ENCODE measurements at regions not wholly inside any gene's neighbourhood (a gene's known extent, or its start where the extent isn't known, plus 50 kb on each side); places are given as distances from the start of the nearest gene placed in this dataset.
A peak's percentile ranks its signal among the peaks of the same experiment; 100 is the strongest.

DNA sequence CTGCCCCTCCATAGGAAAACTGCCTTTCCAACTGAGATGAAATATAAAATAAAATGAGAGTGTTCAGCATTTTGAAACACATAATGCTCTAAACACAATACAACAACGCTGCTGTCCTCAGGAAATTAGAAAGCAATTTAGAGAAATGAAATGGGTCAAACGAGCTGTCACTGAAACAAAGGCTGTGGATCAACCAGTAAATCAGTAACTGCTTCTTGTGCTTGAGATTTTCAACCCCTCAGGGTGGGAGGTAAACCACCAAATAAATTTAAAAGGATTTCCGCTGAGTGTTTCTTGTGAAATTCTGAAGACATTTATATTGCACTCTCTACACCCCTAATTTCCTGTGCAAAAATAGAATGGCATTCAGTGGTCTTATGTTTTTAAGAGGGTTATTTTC is 657.1 kb upstream of the SEL1L start:
- no peak for DNase-seq

- DNase-seq: no peak
Measured at GRCh38 chr14:82192387-82192786, 658.7 kb upstream of the SEL1L start.

GRCh38 chr14:82223276-82223675 is 689.6 kb upstream of the SEL1L start:
- DNase-seq: no peak

DNA sequence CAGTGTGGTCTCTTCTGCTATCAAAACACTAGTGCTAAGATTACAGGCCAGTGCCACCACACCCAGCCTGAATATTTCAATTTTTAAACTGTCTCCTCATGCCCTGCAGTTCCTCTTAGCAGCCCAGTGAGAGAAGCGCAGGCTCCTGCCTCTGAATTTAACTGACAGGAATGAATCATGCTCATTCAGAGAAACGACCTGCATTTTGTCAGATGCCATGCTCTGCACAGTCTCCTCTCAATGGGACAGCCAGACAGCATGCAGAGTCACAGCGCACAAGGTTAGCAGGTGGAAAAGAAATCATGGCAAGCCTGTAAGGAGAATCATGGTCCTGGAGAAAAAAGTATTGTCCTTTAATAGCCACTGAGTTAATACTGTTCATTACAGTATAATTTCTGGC is 691.0 kb upstream of the SEL1L start:
- DNase-seq: no peak

- DNase-seq: no peak
Measured at GRCh38 chr14:82230748-82231147, 697.1 kb upstream of the SEL1L start.

DNA sequence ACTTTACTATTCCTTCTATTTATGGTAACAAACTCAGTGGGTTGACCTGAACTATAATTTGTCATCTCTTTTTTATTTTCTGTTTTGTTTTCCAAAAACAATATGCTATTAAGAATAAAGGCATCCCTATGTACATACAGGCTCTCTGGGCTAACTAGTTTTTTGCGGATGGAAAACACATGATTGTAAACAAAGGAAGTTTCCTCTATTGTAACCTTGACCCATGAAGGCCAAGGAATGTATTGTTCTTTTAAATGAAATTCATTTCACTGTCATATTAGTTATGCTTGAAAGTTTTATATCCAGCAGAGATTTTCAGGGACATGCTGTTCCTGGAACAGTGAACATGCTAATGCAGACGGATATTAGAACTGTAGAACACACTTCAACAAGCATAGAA is 705.0 kb upstream of the SEL1L start:
- no peak for DNase-seq

GRCh38 chr14:82239223-82239622 is 705.6 kb upstream of the SEL1L start:
- no peak for DNase-seq

- no peak for DNase-seq
Measured at GRCh38 chr14:82244791-82245190, 711.1 kb upstream of the SEL1L start.

DNA sequence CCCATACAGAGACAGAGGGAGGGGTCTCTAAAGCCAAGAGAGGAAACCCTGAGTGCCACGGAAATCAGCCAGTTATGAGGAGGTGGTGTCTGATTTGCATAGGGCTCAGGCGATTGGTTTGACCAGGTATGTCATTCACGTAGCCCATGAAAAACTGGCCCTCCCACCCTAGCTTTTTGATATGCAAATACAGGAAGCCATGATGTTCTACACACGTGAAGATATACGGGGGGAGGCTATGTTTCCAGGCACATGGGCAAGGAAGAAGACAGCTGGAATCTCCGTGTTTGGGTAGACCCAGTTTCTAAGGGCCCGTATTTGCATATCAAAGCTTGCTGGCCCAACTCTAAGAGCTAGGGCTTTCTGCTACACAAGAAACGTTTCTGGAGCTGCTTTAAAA is 717.8 kb upstream of the SEL1L start:
- DNase-seq: no peak

DNA sequence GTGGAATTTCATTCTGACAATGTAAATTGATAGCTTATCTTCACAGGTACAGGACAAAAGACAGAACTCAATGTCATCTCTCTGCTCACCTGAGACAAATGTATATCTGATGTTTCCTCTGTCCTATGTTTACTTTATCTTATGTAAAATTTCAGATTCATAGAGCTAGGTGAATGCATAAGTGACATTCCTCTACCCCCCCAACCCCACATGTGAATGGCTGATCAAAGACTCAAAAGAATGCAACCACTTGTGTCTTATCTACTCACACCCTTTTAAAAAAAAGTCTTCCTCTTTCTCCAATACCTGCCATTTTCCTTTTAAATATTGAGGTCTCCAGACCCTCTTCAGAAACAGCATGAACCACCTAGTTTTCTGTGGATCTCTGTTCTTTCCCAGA is 736.6 kb upstream of the SEL1L start:
- no peak for DNase-seq

- no peak for DNase-seq
Measured at GRCh38 chr14:82298811-82299210, 765.2 kb upstream of the SEL1L start.

DNA sequence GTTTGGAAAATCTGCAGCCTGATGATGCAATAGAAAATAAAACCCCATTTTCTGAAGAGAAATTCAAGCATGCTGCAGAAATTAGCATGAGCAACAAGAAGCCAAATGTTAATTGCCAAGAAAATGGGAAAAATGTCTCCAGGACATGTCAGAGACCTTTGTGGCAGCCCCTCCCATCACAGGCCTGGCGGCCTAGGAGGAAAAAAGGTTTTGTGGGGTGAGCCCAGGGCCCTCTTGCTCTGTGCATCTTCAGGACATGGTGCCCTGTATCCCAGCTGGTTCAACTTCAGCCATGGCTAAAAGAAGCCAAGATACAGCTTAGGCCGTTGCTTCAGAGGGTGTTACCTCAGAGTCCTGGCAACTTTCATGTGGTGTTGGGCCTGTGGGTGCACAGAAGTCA is 775.5 kb upstream of the SEL1L start:
- no peak for DNase-seq

- DNase-seq: peak; percentile 94
Measured at GRCh38 chr14:82313889-82314288, 780.2 kb upstream of the SEL1L start.

GRCh38 chr14:82328442-82328841 is 794.8 kb upstream of the SEL1L start:
- no peak for DNase-seq

- no peak for DNase-seq
Measured at GRCh38 chr14:82341261-82341810, 807.7 kb upstream of the SEL1L start.

GRCh38 chr14:82342596-82342995 is 808.9 kb upstream of the SEL1L start:
- DNase-seq: no peak

DNA sequence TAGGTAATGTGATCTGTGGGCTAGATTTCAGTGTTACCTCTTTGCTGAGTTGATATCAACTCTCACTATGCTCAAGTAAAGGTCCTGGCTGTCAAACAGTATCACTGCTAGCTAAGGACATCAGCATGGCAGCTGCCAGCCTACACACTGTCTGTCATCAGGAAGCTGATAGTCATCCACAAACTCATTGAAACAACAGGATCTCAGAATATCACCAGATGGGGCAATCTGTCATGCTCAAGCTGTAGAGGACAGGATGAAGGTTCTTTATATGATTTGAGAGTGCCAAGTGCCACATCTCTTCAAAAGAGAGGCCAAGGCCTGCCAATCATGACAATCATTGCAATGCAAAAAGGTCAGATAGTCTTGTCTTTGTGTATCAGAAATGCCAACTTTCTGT is 811.5 kb upstream of the SEL1L start:
- no peak for DNase-seq

DNA sequence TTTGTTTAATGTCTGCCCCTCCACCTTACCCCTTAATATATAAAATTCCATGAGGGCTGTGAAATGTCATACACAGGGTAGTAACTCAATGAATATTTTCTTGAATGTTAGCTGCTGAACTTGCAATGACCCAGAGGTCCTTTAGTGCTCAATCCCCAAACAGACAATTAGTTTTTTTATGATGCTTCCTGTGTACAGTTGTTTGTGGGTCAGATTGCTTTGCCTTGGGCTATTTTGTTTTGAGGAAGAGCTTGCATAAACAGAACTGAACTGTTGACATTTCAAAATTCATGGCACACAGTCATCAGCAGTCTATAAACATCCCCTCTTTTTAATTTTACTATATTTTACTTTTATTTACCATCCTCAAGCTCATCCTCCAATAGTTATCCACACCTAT is 820.5 kb upstream of the SEL1L start:
- DNase-seq: no peak

DNA sequence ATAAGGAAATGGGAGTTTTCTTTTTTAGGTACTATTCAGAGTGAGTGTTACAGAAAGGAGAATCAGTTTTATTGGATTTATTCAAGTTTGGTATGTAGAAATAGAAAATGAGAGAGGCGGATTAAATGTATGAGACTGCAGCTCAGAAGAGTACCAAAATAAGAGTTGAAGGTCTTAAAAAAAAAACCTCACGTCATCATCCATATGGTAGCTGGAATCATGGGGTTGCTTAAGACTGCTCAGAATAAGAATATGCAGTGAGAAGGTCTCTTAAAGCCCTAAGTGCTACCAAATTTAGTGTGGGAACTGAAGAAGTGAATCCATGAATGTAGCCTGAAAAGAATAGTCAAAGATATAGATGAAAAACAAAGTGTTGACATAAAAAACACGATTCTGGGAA is 825.5 kb upstream of the SEL1L start:
- DNase-seq: no peak

DNA sequence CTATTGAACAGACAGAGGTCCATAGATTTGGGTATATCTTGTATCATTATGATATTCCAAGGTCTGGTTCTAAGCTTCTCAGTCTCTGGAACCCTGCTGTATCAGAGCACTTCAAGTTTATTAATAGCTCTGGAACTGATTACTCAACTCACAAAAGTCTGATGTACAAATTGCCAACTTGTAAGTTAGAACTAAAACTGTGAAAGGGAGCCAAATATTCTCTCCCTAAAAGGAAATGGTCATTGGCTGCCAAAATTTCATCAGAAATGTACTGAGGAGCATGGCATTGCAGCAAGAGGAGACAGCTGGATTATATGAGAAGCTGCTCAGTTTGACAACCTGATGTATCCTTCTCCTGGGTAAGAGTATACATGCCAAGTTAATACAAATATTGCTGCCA is 828.8 kb upstream of the SEL1L start:
- DNase-seq: no peak

DNA sequence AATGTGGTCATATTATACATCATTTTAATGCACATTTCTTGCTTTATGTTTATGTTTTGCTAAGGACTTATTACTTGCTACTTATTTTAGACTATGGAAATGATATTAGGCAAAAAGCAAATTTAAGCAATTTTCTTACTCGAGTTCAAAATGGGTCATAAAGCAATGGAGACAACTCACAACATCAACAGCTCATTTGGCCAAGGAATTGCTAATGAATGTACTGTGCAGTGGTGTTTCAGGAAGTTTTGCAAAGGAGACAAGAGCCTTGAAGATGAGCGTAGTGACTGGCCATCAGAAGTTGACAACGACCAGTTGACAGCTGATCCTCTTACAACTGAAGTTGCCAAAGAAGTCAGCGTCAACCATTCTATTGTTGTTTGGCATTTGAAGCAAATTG is 831.8 kb upstream of the SEL1L start:
- DNase-seq: no peak

GRCh38 chr14:82366803-82367202 is 833.1 kb upstream of the SEL1L start:
- DNase-seq: no peak

- DNase-seq: no peak
Measured at GRCh38 chr14:82379291-82379690, 845.6 kb upstream of the SEL1L start.

DNA sequence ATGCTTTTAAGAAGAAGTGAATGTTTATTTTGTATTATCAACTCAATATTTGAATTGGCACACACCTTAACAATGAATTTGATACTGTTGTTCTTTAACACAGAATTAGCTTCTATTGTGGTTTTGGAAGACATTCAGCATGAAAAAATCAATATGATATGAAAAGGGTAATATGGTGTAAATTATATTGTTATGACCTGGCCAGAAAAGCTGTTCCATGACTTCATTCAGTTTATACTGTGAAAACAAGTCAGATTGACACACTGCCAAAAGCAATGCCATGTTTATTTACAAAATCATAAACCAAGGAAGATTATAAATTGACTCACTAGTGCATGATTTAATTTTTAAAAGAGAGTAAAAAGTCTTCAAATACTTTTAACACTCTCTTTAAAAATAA is 851.4 kb upstream of the SEL1L start:
- peak; percentile 93 for DNase-seq

DNA sequence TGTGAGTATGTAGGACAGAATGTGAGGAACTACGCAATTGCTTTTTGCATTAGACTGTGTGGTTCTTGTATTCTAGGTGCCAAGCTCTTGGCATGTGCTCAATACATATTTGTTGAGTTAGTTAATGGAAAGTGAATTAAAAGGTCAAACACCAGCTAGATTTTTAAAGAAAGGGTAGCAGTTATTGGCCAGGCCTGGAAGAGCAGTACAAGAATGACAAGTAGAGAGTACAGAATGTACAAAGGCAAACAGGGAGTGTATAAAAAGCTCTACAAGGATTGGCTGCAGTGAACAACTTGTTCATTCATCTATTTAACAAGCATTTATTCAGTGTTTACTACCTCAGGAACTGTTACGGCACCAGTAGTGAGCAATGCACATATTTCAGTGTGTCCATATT is 854.0 kb upstream of the SEL1L start:
- no peak for DNase-seq

- no peak for DNase-seq
Measured at GRCh38 chr14:82388488-82388887, 854.8 kb upstream of the SEL1L start.
